ENCODE measurements at regions not wholly inside any gene's neighbourhood (a gene's known extent, or its start where the extent isn't known, plus 50 kb on each side); places are given as distances from the start of the nearest gene placed in this dataset.
"Not testable (repeated sequence)": the region's sequence is repeated elsewhere in the genome, so short reads cannot be mapped to it uniquely, and the experiment has no call there.

DNA sequence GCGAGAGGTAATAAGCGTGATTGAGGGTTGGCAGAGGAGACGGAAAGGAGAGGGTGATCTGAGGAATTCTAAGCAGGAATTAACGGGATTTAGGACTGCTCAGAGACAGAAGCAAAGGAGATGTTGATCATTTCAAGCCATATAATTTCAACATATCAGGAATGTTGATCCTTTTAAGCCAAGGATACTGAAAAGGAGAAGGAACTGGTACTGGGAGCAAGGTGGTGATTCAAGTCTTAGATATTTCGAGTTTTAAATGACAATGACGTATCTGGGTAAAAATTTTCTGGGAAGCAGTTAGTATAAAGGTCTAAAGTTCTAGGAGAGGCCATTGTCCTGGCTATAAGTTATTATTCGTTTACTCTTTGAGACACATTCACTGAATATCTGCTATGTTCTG, 91.3 kb upstream of the OGFRL1 start:
- DNase-seq (ENCODE audit: low read depth in 4 of 4, low spot score in 3 of 4): no peak

- DNase-seq (ENCODE audit: low read depth in 4 of 4, low spot score in 3 of 4): peak in 3 of 4 donors; percentile 14 to 49 (median 20)
Observed at GRCh38 chr6:71197780-71198179, 90.8 kb upstream of the OGFRL1 start.

- DNase-seq (ENCODE audit: low read depth in 4 of 4, low spot score in 3 of 4): no peak
Observed at GRCh38 chr6:71198908-71199307, 89.7 kb upstream of the OGFRL1 start.

- no peak for DNase-seq (ENCODE audit: low read depth in 4 of 4, low spot score in 3 of 4)
Observed at GRCh38 chr6:71199736-71200135, 88.9 kb upstream of the OGFRL1 start.

DNA sequence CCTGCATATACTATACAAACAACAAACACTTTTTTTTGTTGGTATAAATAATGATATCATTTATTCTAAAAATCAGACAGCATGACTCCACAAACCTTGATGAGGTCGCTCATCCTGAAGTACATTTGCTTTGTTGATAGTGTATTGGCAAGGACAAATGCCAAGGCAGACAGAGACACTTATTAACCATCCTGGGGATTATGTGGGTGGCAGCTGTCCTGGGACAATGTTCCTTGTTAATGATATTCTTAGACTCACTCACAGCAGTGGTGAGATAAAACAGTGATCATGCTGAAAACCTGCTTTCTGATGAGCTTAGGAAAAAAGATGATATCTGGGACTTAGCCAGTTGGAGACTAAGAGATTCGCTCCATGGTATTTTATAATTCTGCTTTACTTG, 85.4 kb upstream of the OGFRL1 start:
- no peak for DNase-seq (ENCODE audit: low read depth in 4 of 4, low spot score in 3 of 4)

DNA sequence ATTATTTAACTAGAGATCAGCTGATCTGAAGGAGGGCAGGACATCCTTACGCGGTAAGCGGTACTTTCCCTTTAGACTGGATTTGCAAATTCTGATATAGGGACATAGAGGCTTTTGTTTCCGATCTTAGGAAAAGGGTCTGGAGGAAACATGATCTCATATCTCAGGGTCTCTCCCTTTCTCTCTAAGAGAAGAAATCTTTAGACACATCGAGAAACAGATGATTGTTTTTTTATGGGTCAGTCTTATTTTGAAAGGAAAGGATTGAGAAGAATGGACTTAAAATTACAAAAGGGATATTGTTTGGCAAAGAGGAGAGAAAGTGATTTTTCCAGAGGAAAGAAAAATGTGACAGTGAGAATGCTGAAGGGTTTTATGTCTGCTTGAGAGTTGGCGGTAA, 83.9 kb upstream of the OGFRL1 start:
- DNase-seq (ENCODE audit: low read depth in 4 of 4, low spot score in 3 of 4): no peak

GRCh38 chr6:71205336-71205956, 83.2 kb upstream of the OGFRL1 start:
- DNase-seq (ENCODE audit: low read depth in 4 of 4, low spot score in 3 of 4): no peak

- no peak for DNase-seq (ENCODE audit: low read depth in 4 of 4, low spot score in 3 of 4)
Observed at GRCh38 chr6:71206089-71206488, 82.5 kb upstream of the OGFRL1 start.

DNA sequence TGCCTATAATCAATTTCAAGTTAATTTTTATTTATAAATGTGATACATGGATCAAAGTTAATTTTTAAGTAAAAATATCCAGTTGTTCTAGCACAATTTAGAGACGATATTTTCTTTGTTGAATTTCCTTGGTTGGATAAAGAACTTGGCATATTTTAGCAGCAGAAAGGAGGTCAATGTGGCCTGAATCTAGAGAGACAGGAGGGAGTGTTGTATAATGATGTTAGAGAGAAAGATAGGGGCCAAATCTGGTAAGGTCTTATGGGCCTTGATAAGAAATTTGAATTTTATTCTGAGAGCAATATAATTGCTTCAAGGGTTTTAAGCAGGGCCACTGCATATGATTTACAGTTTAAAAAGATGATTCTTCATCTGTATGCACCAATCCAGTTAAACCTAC, 79.4 kb upstream of the OGFRL1 start:
- DNase-seq (ENCODE audit: low read depth in 4 of 4, low spot score in 3 of 4): no peak

GRCh38 chr6:71209626-71210025, 79.0 kb upstream of the OGFRL1 start:
- DNase-seq (ENCODE audit: low read depth in 4 of 4, low spot score in 3 of 4): no peak

DNA sequence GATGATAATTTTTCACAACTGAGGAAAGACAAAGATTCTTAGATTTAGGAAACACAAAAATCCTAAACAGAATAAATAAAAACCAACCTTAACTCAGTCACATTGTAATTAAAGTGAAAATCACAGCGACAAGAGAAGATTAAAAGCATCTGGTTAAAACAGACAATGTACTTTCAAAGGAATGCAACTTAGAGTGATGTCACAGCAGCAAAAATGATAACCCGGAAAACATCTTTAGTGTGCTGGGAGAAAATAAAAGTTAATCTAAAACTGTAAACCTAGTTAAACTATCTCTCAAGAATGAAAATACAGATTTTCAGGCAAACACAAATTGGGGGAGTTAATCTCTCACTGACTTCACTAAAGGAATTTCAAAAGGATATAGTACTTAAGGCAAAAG, 76.8 kb upstream of the OGFRL1 start:
- no peak for DNase-seq (ENCODE audit: low read depth in 4 of 4, low spot score in 3 of 4)

DNA sequence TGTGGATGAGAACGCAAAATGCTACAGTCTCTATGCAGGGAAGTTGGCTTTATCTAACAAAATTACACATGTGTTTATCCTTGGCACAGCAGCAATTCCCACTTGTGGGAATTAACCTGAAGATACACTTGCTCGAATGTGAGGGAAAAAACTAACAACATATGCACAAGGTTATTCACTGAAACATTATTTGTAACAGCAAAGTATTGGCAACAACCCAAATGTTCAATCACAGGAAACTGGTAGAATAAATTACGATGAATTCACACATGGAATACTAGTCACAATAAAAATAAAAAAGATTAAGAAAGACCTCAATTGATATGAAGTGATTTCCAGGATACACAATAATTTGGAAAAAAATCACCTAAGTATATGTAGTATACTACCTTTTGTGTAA, 68.1 kb upstream of the OGFRL1 start:
- DNase-seq (ENCODE audit: low read depth in 4 of 4, low spot score in 3 of 4): no peak

DNA sequence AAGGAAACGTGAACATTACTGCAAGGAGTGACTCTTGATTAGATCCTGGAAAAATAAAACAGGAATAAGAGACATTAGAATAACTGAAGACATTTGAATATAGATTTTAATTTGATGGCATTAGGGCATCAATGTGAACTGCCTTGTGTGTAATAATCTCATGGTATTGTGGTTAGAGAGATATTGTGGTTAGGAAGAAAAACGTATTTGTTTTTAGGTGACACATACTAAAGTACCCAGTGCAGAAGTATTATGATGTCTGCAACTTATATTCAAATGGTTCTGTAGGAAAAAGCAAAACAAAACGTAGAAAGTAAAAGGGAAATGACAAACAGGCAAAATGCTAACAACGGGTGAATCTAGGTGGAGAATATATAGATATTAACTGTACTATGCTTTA, 65.9 kb upstream of the OGFRL1 start:
- no peak for DNase-seq (ENCODE audit: low read depth in 4 of 4, low spot score in 3 of 4)

DNA sequence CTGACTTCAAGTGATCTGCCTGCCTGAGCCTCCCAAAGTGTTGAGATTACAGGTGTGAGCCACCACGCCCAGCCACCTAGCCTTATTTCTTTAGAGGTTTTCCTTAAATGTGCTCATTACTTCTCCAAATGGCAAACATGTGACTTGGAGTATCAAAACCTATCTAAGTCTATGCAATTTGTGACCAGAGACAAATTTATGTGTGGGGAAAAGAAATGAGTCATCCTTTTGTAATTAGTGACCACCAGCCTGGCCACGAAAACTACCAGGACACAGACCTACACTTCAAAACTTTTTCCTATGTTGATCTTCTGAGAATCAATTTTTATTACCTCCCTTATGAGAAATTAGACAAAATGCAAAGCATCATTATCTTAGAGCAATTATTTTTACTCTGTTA, 64.6 kb upstream of the OGFRL1 start:
- DNase-seq (ENCODE audit: low read depth in 4 of 4, low spot score in 3 of 4): no peak

GRCh38 chr6:71226151-71226550, 62.5 kb upstream of the OGFRL1 start:
- DNase-seq (ENCODE audit: low read depth in 4 of 4, low spot score in 3 of 4): no peak

GRCh38 chr6:71228461-71229041, 60.1 kb upstream of the OGFRL1 start:
- DNase-seq (ENCODE audit: low read depth in 4 of 4, low spot score in 3 of 4): no peak

- no peak for DNase-seq (ENCODE audit: low read depth in 4 of 4, low spot score in 3 of 4)
Observed at GRCh38 chr6:71229477-71229876, 59.1 kb upstream of the OGFRL1 start.

DNA sequence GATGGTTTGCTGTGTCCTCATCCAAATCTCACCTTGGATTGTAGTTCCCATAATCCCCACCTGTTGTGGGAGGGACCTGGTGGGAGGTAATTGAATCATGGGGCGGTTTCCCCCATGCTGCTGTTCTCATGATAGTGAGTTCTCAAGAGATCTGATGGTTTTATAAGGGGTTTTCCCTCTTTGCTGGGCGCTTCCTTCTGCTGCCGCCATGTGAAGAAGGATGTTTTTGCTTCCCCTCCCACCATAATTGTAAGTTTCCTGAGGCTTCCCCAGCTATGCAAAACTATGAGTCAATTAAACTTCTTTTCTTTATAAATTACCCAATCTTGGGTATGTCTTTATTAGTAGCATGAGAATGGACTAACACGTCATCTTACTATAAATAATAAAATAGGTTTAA, 55.7 kb upstream of the OGFRL1 start:
- DNase-seq (ENCODE audit: low read depth in 4 of 4, low spot score in 3 of 4): not testable (repeated sequence)

DNA sequence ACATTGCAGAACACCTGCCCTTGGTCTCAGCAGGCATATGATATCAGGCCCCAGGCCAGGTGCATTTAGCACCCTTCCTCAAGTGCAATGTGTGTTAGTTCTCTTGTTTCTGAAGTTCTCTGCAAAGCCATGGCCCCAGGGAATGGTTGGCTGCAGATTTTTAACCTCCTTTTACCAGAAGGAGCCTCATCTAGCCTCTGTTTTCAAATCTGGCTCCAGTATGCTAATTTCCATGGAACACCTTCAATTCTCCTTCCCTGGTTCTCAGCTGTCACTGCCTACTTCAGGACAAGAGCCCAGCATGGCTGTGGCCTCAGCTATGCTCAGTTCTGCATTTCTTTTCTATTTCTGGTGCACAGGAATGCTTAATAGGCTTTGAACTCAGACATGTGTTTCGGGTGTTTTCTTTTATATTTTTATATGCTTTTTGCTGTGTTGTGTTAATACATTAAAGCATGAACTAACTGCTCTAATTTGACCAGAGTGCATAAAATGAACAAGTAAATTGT, 51.6 kb upstream of the OGFRL1 start:
- no peak for DNase-seq (ENCODE audit: low read depth in 4 of 4, low spot score in 3 of 4)

- DNase-seq (ENCODE audit: low read depth in 4 of 4, low spot score in 3 of 4): no peak
Observed at GRCh38 chr6:71238351-71238750, 50.3 kb upstream of the OGFRL1 start.

Measured in right renal pelvis (tissue), 4 donors.